ENCODE measurements at regions not wholly inside any gene's neighbourhood (a gene's known extent, or its start where the extent isn't known, plus 50 kb on each side); places are given as distances from the start of the nearest gene placed in this dataset.

DNA sequence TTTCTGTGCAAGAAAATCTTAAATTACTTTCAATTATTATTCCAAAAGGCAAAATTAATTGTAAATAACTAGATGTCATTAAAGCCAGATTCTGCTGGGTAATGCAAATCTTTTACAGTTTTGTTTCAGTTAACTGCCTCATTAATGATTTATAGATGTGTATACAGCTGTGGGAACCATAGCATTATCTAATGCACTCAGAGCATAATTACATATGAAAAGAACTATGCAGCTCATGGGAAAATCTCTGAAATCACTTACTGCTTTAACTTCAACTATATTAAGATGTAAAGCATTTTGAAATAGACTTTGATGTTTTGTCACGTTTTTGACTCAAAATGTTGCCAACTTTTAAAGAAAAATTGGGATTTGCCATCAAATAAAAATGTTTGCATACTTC lies 630.3 kb upstream of the KLHL4 start:
- in situ Hi-C loops (cut with HindIII; ENCODE audit: low pct_unique_long_range_greater_than_20kb, low sequenced_read_pairs) (no loop called here), intact Hi-C loops (cut with micrococcal nuclease; ENCODE audit: unreplicated experiment) (no loop called here)
- Histone ChIP-seq H3K36me3 (ENCODE audit: control insufficient read depth, insufficient read depth, low read length) (no peaks in the 10 kb centered on the region), H3K9me3 (ENCODE audit: control insufficient read depth, insufficient read depth, low read depth, low read length) (no peaks in the 10 kb centered on the region), H3K4me3 (ENCODE audit: low read depth in 2 of 2, low read length in 2 of 2) (no peak overlapping the region), H3K4me1 (ENCODE audit: control insufficient read depth, insufficient read depth, low read length) (no peaks in the 10 kb centered on the region), H3K27me3 (ENCODE audit: control insufficient read depth, insufficient read depth, low read length) (no peaks in the 10 kb centered on the region), H3K27ac (ENCODE audit: low read length) (no peak overlapping the region)
- CTCF ChIA-PET, result no interaction called here
- no peak for DNase-seq (ENCODE audit: low read depth, low spot score)
- ATAC-seq, result no peak
- no peak for TF ChIP-seq POLR2AphosphoS5 (IDR thresholded peaks at IDR 0.05; ENCODE audit: low read depth, low read length)
- no peak for TF ChIP-seq SIN3A (IDR thresholded peaks at IDR 0.05; ENCODE audit: borderline replicate concordance, insufficient read depth, low read depth, low read length)
- no peak for TF ChIP-seq TCF7L2 (IDR thresholded peaks at IDR 0.05; ENCODE audit: low read depth, low read length)
- TF ChIP-seq, protein P1, sequence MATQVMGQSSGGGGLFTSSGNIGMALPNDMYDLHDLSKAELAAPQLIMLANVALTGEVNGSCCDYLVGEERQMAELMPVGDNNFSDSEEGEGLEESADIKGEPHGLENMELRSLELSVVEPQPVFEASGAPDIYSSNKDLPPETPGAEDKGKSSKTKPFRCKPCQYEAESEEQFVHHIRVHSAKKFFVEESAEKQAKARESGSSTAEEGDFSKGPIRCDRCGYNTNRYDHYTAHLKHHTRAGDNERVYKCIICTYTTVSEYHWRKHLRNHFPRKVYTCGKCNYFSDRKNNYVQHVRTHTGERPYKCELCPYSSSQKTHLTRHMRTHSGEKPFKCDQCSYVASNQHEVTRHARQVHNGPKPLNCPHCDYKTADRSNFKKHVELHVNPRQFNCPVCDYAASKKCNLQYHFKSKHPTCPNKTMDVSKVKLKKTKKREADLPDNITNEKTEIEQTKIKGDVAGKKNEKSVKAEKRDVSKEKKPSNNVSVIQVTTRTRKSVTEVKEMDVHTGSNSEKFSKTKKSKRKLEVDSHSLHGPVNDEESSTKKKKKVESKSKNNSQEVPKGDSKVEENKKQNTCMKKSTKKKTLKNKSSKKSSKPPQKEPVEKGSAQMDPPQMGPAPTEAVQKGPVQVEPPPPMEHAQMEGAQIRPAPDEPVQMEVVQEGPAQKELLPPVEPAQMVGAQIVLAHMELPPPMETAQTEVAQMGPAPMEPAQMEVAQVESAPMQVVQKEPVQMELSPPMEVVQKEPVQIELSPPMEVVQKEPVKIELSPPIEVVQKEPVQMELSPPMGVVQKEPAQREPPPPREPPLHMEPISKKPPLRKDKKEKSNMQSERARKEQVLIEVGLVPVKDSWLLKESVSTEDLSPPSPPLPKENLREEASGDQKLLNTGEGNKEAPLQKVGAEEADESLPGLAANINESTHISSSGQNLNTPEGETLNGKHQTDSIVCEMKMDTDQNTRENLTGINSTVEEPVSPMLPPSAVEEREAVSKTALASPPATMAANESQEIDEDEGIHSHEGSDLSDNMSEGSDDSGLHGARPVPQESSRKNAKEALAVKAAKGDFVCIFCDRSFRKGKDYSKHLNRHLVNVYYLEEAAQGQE (IDR thresholded peaks at IDR 0.05; ENCODE audit: insufficient read depth in 1 of 2, low read depth in 2 of 2, low read length in 1 of 2), result no peak
- no peak for TF ChIP-seq CTCF (IDR thresholded peaks at IDR 0.05)
- no TSS peak for BruUV-seq (replicated peaks)
- POLR2A ChIA-PET, result no interaction called here

GRCh38 chrX:86910027-86910426 lies 607.6 kb upstream of the KLHL4 start:
- no peak for TF ChIP-seq CTCF (IDR thresholded peaks at IDR 0.05)
- no peak for TF ChIP-seq TCF7L2 (IDR thresholded peaks at IDR 0.05; ENCODE audit: low read depth, low read length)
- no peak for TF ChIP-seq POLR2AphosphoS5 (IDR thresholded peaks at IDR 0.05; ENCODE audit: low read depth, low read length)
- TF ChIP-seq, protein P1 (IDR thresholded peaks at IDR 0.05; ENCODE audit: insufficient read depth in 1 of 2, low read depth in 2 of 2, low read length in 1 of 2), result no peak
- no peak overlapping the region for H3K4me3 ChIP-seq (ENCODE audit: low read depth in 2 of 2, low read length in 2 of 2)
- DNase-seq (ENCODE audit: low read depth, low spot score) (no peak), ATAC-seq (no peak)
- no peaks in the 10 kb centered on the region for H3K9me3 ChIP-seq (ENCODE audit: control insufficient read depth, insufficient read depth, low read depth, low read length)
- no peak overlapping the region for H3K27ac ChIP-seq (ENCODE audit: low read length)
- CTCF ChIA-PET, result no interaction called here
- POLR2A ChIA-PET, result no interaction called here
- H3K4me1 ChIP-seq (ENCODE audit: control insufficient read depth, insufficient read depth, low read length), result no peaks in the 10 kb centered on the region
- BruUV-seq (replicated peaks), result no TSS peak
- intact Hi-C loops (cut with micrococcal nuclease; ENCODE audit: unreplicated experiment), result no loop called here
- H3K27me3 ChIP-seq (ENCODE audit: control insufficient read depth, insufficient read depth, low read length), result no peaks in the 10 kb centered on the region
- in situ Hi-C loops (cut with HindIII; ENCODE audit: low pct_unique_long_range_greater_than_20kb, low sequenced_read_pairs), result no loop called here
- H3K36me3 ChIP-seq (ENCODE audit: control insufficient read depth, insufficient read depth, low read length), result no peaks in the 10 kb centered on the region

Data from Panc1 (cell line).